ENCODE measurements at regions not wholly inside any gene's neighbourhood (a gene's known extent, or its start where the extent isn't known, plus 50 kb on each side); places are given as distances from the start of the nearest gene placed in this dataset.

GRCh38 chr6:113320653-113321052 lies 536.5 kb upstream of the MARCKS start:
- no TSS peak for BruUV-seq (replicated peaks)
- no peak overlapping the region for H3K4me3 ChIP-seq (replicated peaks in 1 of 3; ENCODE audit: insufficient read depth in 1 of 3, low read depth in 1 of 3, low read length in 3 of 3)
- no peaks in the 10 kb centered on the region for H3K27me3 ChIP-seq (ENCODE audit: control insufficient read depth in 2 of 2, insufficient read depth in 2 of 2, low read length in 2 of 2)
- FAIRE-seq (no peak), DNase-seq (ENCODE audit: low read depth, low spot score) (no peak)
- H2AFZ ChIP-seq (ENCODE audit: low read depth, low read length): no peak overlapping the region
- TF ChIP-seq EZH2 (IDR thresholded peaks at IDR 0.05; ENCODE audit: borderline replicate concordance, low read depth, low read length, severe bottlenecking) (no peak), FOS (IDR thresholded peaks at IDR 0.05; ENCODE audit: borderline replicate concordance, insufficient read depth, low read length) (no peak), POLR2AphosphoS5 (IDR thresholded peaks at IDR 0.05; ENCODE audit: insufficient read depth, low read depth, low read length) (no peak), MYC (IDR thresholded peaks at IDR 0.05; ENCODE audit: low read depth, low read length) (no peak), MAX (IDR thresholded peaks at IDR 0.05; ENCODE audit: insufficient read depth, insufficient read length) (no peak), CTCF (IDR thresholded peaks at IDR 0.05; ENCODE audit: extremely low read depth in 1 of 2, insufficient read depth in 1 of 2, low read depth in 1 of 2, low read length in 2 of 2) (no peak), JUN (IDR thresholded peaks at IDR 0.05; ENCODE audit: borderline replicate concordance, insufficient read depth, insufficient read length, low read depth) (no peak), POLR2A (IDR thresholded peaks at IDR 0.05; ENCODE audit: low read depth, low read length) (no peak), GATA2 (IDR thresholded peaks at IDR 0.05; ENCODE audit: insufficient read depth, insufficient read length, low read depth, low read length) (no peak)
- no peaks in the 10 kb centered on the region for H3K36me3 ChIP-seq (ENCODE audit: control insufficient read depth in 2 of 2, extremely low read depth in 1 of 2, insufficient read depth in 2 of 2, low read length in 2 of 2)
- H3K9me3 ChIP-seq (replicated peaks; ENCODE audit: control insufficient read depth, insufficient read depth, low read length): no peaks in the 10 kb centered on the region
- H4K20me1 ChIP-seq (replicated peaks; ENCODE audit: control insufficient read depth, extremely low read depth, insufficient read depth, low read length): no peaks in the 10 kb centered on the region
- no peak overlapping the region for H3K9ac ChIP-seq (replicated peaks; ENCODE audit: extremely low read depth, insufficient read depth, low read length)
- no peak overlapping the region for H3K27ac ChIP-seq (ENCODE audit: insufficient read depth, low read depth, low read length)
- no peak overlapping the region for H3K4me2 ChIP-seq (ENCODE audit: insufficient read depth, low read length)
- intact Hi-C loops (cut with micrococcal nuclease) (no loop called here), dilution Hi-C loops (cut with MboI; ENCODE audit: extremely low pct_ligation_motif_present, low sequenced_read_pairs) (no loop called here)
- no peaks in the 10 kb centered on the region for H3K9me1 ChIP-seq (replicated peaks; ENCODE audit: control insufficient read depth, extremely low read depth, insufficient read depth, low read length)
- H3K4me1 ChIP-seq (ENCODE audit: control insufficient read depth, extremely low read depth, insufficient read depth, low read length): peaks cover 14% of the 10 kb centered on the region
- CTCF ChIA-PET: interaction anchor here (0.8 to 1.5 kb wide), 3 partner anchors 11 to 22 kb away, joined by 3 read pairs; no protein-coding TSS in a partner anchor
- H3K79me2 ChIP-seq (ENCODE audit: control insufficient read depth, insufficient read depth, low read length): no peaks in the 10 kb centered on the region
- POLR2A ChIA-PET: no interaction called here

Data from endothelial cell of umbilical vein (primary cell).